ENCODE measurements at regions not wholly inside any gene's neighbourhood (a gene's known extent, or its start where the extent isn't known, plus 50 kb on each side); places are given as distances from the start of the nearest gene placed in this dataset.

DNA sequence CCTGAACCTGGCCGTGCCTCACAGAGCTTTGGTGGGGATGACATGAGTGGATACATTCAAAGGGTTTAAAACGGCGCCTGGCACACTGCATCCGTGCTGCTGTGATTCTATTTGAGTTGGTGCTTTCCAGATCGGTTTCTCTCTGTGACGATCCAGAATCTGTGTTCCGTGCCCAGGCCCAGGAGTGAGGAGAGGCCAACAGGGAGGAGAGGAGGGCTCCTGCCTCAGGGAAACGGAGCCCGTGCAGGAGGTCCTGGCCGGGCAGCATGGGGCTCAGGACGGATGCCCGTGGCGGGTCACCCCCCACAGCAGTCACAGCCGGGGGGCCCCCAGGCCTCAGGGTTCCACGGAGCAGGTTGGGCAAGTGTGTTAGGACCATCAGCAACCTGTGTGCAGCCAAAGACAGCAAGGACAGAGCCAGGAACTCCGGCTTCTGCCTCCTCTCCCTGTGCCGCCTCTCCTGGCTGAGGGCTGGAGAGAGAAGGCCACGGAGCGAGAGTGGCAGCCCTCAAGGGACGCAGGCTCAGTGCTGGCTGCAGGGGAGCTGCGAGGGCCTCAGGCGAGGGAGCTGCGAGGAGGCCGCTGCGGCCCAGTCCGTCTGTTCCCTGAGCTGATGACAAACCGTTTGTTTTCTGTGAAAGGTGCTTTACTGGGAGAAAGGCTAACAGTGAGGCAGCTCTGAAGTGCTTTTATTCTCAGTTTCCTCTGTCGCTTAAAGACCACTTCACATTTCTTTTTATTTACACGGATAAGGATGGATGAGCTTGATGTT lies 99.3 kb downstream of the METRNL start (continued):
- TF ChIP-seq GTF2F1 (IDR thresholded peaks at IDR 0.05; ENCODE audit: borderline replicate concordance, low read depth, low read length) (no peak), SUZ12 (IDR thresholded peaks at IDR 0.05; ENCODE audit: low read length) (no peak), HDAC6 (IDR thresholded peaks at IDR 0.05; ENCODE audit: low read depth, low read length) (no peak), SIRT6 (IDR thresholded peaks at IDR 0.05; ENCODE audit: low read length) (no peak), SP1 (IDR thresholded peaks at IDR 0.05; ENCODE audit: low read depth, low read length) (no peak), TAF7 (optimal IDR thresholded peaks at IDR 0.05; ENCODE audit: borderline replicate concordance, low read depth, low read length) (no peak)
